Aorta (tissue), 5 donors: ENCODE measurements at regions not wholly inside any gene's neighbourhood (a gene's known extent, or its start where the extent isn't known, plus 50 kb on each side); places are given as distances from the start of the nearest gene placed in this dataset.
A peak's percentile ranks its signal among the peaks of the same experiment; 100 is the strongest.

ENCODE experiments used
- ATAC-seq: fragments of 200-7000 bp; cut with Tn5 transposase; one replicate; pipeline ENCODE4 v1.9.1; 2022; ENCODE audit warnings: moderate library complexity; ENCODE audit not compliant: low FRiP score
- DNase-seq, 2 donors: peaks; one replicate each; pipeline ENCODE4 v3.0.0-alpha.2; 2020
- H3K27ac ChIP-seq, 2 donors: one replicate each; pipeline ENCODE4 v1.5.1; 2013; ENCODE audit warnings: low read length in 2 of 2, mild to moderate bottlenecking in 2 of 2, moderate library complexity in 2 of 2, control low read depth in 1 of 2, inconsistent platforms in 1 of 2, low read depth in 1 of 2
- H3K27me3 ChIP-seq, 2 donors: one replicate each; pipeline ENCODE4 v1.6.1; 2013; ENCODE audit warnings: control low read depth in 1 of 2, low read length in 1 of 2, mild to moderate bottlenecking in 1 of 2, moderate library complexity in 1 of 2; ENCODE audit not compliant: insufficient read depth in 2 of 2, control insufficient read depth in 1 of 2
- H3K36me3 ChIP-seq, 2 donors: one replicate each; pipeline ENCODE4 v1.6.1; 2013; ENCODE audit warnings: control low read depth in 1 of 2, low read length in 1 of 2, mild to moderate bottlenecking in 1 of 2; ENCODE audit not compliant: insufficient read depth in 2 of 2, control insufficient read depth in 1 of 2
- H3K4me1 ChIP-seq, 2 donors: one replicate each; pipeline ENCODE4 v1.6.1; 2013; ENCODE audit warnings: low read length in 2 of 2, control low read depth in 1 of 2, mild to moderate bottlenecking in 1 of 2, moderate library complexity in 1 of 2; ENCODE audit not compliant: insufficient read depth in 2 of 2, control insufficient read depth in 1 of 2
- H3K4me3 ChIP-seq, 2 donors: one replicate each; pipeline ENCODE4 v1.5.1; 2013; ENCODE audit warnings: low read length in 2 of 2, control low read depth in 1 of 2, mild to moderate bottlenecking in 1 of 2
- H3K9me3 ChIP-seq: one replicate; pipeline ENCODE4 v1.6.1; 2013; ENCODE audit warnings: mild to moderate bottlenecking, low read length; ENCODE audit not compliant: control insufficient read depth
- WGBS, 2 donors: extraction: QIAGEN DNeasy Blood & Tissue Kit; methylation state at CpG; one replicate each; pipeline ENCODE4 v1.1.7; 2013; 5-methylcytosine and 5-hydroxymethylcytosine counted together
- intact Hi-C, 2 donors: fragments of 100-400 bp; cut with DNase I; formaldehyde crosslinking; loops; one replicate each; pipeline versions ENCODE4 v1.14.2 to v1.15.0; 2022
- donor health status: healthy with polysubstance abuse.
- donor health status: Bipolar disorder and iron deficiency.
- donor health status: DM: no; HTN: no; CAD: no.
- donor health status: DM: no; HTN: no; CAD: no.
- donor health status: DM: yes; HTN: yes; CAD: no.

- WGBS, 2 donors, result 79 to 86% methylated on average over 3 of the region's 3 CpGs
- intact Hi-C loops, result no loop called here
- H3K27me3 ChIP-seq, result no peaks in the 10 kb centered on the region
Observed at GRCh38 chr6:92160226-92160625, 1259.1 kb downstream of the EPHA7 start.

GRCh38 chr6:92159046-92159445 is 1260.3 kb downstream of the EPHA7 start:
- 91 to 92% methylated on average over 2 of the region's 2 CpGs for WGBS, 2 donors
- no peaks in the 10 kb centered on the region for H3K36me3 ChIP-seq
- no peak overlapping the region for H3K27ac ChIP-seq
- DNase-seq, result no peak
- no peak for ATAC-seq
- intact Hi-C loops, result no loop called here
- no peak overlapping the region for H3K4me3 ChIP-seq
- no peaks in the 10 kb centered on the region for H3K9me3 ChIP-seq
- no peaks in the 10 kb centered on the region for H3K27me3 ChIP-seq
- H3K4me1 ChIP-seq, result no peaks in the 10 kb centered on the region

More at GRCh38 chr6:92160226-92160625, 1259.1 kb downstream of the EPHA7 start:
- DNase-seq (no peak), ATAC-seq (no peak)
- Histone ChIP-seq H3K4me1 (no peaks in the 10 kb centered on the region), H3K4me3 (no peak overlapping the region), H3K27ac (no peak overlapping the region), H3K9me3 (no peaks in the 10 kb centered on the region), H3K36me3 (no peaks in the 10 kb centered on the region)

GRCh38 chr6:92150553-92150952 is 1268.8 kb downstream of the EPHA7 start:
- Histone ChIP-seq H3K9me3 (no peaks in the 10 kb centered on the region), H3K27me3 (no peaks in the 10 kb centered on the region), H3K36me3 (no peaks in the 10 kb centered on the region), H3K4me3 (no peak overlapping the region), H3K27ac (no peak overlapping the region), H3K4me1 (no peaks in the 10 kb centered on the region)
- no peak for DNase-seq
- no peak for ATAC-seq
- intact Hi-C loops, result no loop called here

- no peak for DNase-seq
- no peaks in the 10 kb centered on the region for H3K27me3 ChIP-seq
- ATAC-seq, result no peak
- H3K4me3 ChIP-seq, result no peak overlapping the region
- H3K27ac ChIP-seq, result no peak overlapping the region
- H3K4me1 ChIP-seq, result peaks cover 0 to 3% of the 10 kb centered on the region in 2 donors
- no peaks in the 10 kb centered on the region for H3K9me3 ChIP-seq
- no peaks in the 10 kb centered on the region for H3K36me3 ChIP-seq
- intact Hi-C loops, result no loop called here
- 93 to 94% methylated on average over 1 of the region's 1 CpG for WGBS, 2 donors
Observed at GRCh38 chr6:92147246-92147645, 1272.1 kb downstream of the EPHA7 start.

GRCh38 chr6:92139601-92140000 is 1279.8 kb downstream of the EPHA7 start:
- H3K36me3 ChIP-seq, result no peaks in the 10 kb centered on the region
- DNase-seq (no peak), ATAC-seq (no peak)
- WGBS, 2 donors, result 6% methylated on average over 1 of the region's 1 CpG
- intact Hi-C loops, result no loop called here
- H3K9me3 ChIP-seq, result no peaks in the 10 kb centered on the region
- no peak overlapping the region for H3K27ac ChIP-seq
- no peak overlapping the region for H3K4me3 ChIP-seq
- no peaks in the 10 kb centered on the region for H3K27me3 ChIP-seq
- peaks cover 0 to 3% of the 10 kb centered on the region in 2 donors for H3K4me1 ChIP-seq

- intact Hi-C loops, result no loop called here
- 75 to 79% methylated on average over 2 of the region's 2 CpGs for WGBS, 2 donors
- ATAC-seq, result no peak
Observed at GRCh38 chr6:92132957-92133356, 1286.4 kb downstream of the EPHA7 start.

GRCh38 chr6:92132457-92132856 is 1286.9 kb downstream of the EPHA7 start:
- Histone ChIP-seq H3K27ac (no peak overlapping the region), H3K27me3 (peaks cover 0 to 2% of the 10 kb centered on the region in 2 donors), H3K4me1 (no peaks in the 10 kb centered on the region), H3K36me3 (no peaks in the 10 kb centered on the region), H3K9me3 (no peaks in the 10 kb centered on the region), H3K4me3 (no peak overlapping the region)
- ATAC-seq (no peak), DNase-seq (no peak)
- WGBS, 2 donors, result 92 to 96% methylated on average over 4 of the region's 4 CpGs
- intact Hi-C loops, result no loop called here

More at GRCh38 chr6:92132957-92133356, 1286.4 kb downstream of the EPHA7 start:
- Histone ChIP-seq H3K9me3 (no peaks in the 10 kb centered on the region), H3K27me3 (peaks cover 0 to under 1% of the 10 kb centered on the region in 2 donors), H3K36me3 (no peaks in the 10 kb centered on the region), H3K4me3 (no peak overlapping the region), H3K27ac (no peak overlapping the region), H3K4me1 (no peaks in the 10 kb centered on the region)
- no peak for DNase-seq

- no peak for DNase-seq
- Histone ChIP-seq H3K4me3 (no peak overlapping the region), H3K27me3 (peaks cover 0 to 2% of the 10 kb centered on the region in 2 donors), H3K36me3 (no peaks in the 10 kb centered on the region), H3K27ac (no peak overlapping the region), H3K4me1 (no peaks in the 10 kb centered on the region), H3K9me3 (no peaks in the 10 kb centered on the region)
- ATAC-seq, result no peak
- 61 to 77% methylated on average over 2 of the region's 2 CpGs for WGBS, 2 donors
- intact Hi-C loops, result no loop called here
Observed at GRCh38 chr6:92130944-92131343, 1288.4 kb downstream of the EPHA7 start.

GRCh38 chr6:92126983-92127382 is 1292.4 kb downstream of the EPHA7 start:
- Histone ChIP-seq H3K36me3 (no peaks in the 10 kb centered on the region), H3K27me3 (peaks cover 0 to 2% of the 10 kb centered on the region in 2 donors), H3K4me1 (no peaks in the 10 kb centered on the region), H3K4me3 (no peak overlapping the region), H3K9me3 (no peaks in the 10 kb centered on the region), H3K27ac (no peak overlapping the region)
- WGBS, 2 donors, result 92 to 93% methylated on average over 6 of the region's 6 CpGs
- DNase-seq (peak in 1 of 2 donors; percentile 19), ATAC-seq (no peak)
- intact Hi-C loops, result no loop called here
